Left kidney (tissue), 1 donor: ENCODE measurements at regions not wholly inside any gene's neighbourhood (a gene's known extent, or its start where the extent isn't known, plus 50 kb on each side); places are given as distances from the start of the nearest gene placed in this dataset.
"Not testable (repeated sequence)": the region's sequence is repeated elsewhere in the genome, so short reads cannot be mapped to it uniquely, and the experiment has no call there.

Experiments used
- DNase-seq: peaks from one replicate; pipeline ENCODE4 v3.0.0-alpha.2; 2013

DNA sequence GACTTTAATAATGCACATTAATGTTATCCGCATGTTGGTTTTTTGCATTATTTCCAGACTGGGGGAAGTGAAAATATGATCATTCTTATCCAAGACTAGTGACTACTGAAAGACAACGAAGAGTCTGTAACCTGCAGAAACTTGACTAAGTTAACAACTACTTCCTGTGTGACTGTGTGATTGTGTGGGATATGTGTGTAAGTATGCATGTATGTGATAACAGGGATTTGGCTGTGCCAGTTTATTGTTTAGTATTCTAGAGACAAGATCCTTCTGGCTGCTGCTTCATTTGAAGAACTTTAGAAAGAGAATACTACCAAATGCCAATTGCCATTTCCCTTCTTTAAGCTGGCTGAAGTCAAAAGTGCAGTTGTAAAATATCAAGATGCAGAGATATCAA is 375.7 kb upstream of the PRR16 start:
- DNase-seq = no peak

DNA sequence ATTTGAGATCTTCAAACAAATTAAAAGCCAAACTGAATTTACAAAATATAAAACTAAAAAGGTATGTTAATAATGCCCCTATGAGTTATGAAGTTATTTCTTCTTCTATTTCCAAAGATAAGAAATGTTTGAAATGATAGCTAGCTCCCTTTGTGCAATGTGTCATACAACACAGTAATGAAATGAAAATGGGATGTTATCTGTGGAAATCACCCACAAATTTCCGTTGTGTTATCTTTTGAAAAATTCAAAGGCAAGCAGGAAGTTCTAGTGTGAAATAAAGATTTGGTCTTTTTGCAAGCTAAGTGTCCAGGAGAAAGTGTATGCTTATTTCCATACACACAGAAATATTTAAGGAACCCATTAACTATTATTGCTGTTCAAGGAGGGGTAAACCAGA is 375.3 kb upstream of the PRR16 start:
- no peak for DNase-seq

DNA sequence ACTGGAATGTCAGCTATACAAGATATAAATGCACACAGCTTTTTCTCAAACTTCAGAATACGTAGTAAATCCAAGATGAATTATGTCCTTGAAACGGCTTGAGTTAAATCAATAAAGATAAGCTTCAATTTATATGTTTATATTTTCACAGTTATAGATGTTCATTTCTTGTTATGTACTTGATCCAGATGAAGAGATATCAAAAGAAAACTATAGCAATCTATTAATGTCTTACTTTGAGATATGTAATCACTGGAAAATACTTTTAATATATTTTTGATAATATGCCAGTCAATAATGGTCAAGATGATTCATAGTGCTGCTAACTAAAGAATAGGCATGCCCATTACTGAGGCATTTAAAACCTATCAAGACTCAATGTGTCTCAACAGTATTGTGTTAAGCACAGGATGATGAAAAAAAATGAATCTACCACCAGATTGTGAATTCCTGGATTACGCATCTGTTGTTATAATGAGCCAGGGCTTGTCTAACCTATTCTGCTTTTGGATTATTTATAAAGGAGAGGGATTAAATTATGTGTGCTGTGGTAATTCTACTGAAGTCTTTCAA is 372.6 kb upstream of the PRR16 start:
- DNase-seq = no peak

DNA sequence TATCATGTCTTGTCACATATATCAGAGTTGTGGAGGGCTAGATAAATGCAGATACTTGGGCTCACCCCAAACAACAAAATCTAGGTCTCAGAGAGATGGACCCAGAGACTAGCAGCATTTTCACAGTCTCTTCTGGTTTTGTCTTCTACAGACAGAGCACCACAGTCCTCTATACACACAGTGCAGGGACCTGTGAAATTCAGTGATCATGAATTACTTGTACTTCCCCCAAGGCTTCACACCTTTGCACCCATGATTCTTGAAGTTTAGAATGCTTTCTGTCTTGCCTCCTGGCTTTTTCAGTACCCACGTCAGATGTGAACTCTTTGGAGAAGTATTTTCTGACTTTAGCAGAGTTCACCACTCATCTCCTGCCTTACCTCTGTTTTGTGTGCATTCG is 371.5 kb upstream of the PRR16 start:
- no peak for DNase-seq

DNA sequence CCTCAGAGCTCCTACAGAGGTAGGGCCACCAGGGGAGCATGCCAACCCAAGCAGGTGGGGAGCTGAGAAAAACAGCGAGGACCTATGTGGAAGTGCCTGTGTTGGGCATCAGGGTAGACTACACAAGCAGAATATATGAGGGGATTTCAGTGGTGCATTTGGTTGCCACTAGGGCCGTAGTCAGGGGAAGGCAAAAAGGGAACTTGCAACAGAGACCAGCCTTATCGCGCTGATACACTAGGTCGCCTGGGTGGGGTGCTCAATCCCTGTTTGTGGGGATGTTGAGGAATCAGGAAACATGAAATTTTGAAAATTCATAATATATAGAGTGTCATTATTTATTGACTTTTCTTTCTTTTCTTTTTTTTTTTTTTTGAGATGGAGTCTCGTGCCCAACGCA is 370.9 kb upstream of the PRR16 start:
- DNase-seq = no peak

DNA sequence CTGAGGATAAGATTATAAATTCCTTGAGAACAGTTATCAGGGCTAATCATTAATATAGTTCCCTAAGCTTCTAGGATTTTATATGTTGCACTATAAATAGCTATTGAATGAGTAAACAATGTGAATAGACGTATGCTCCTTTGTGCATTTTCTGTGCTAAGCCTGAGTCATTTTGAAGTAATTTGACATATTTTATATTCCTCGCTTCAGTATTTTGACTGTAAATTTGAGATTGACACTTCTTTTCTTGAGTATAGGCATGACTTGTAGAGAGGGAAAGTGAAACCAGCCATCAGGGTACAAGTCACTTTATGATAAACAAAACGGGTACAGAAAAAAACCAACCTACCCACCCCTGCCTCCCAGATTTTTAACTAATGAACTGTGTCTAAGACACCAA is 367.7 kb upstream of the PRR16 start:
- DNase-seq = no peak

DNA sequence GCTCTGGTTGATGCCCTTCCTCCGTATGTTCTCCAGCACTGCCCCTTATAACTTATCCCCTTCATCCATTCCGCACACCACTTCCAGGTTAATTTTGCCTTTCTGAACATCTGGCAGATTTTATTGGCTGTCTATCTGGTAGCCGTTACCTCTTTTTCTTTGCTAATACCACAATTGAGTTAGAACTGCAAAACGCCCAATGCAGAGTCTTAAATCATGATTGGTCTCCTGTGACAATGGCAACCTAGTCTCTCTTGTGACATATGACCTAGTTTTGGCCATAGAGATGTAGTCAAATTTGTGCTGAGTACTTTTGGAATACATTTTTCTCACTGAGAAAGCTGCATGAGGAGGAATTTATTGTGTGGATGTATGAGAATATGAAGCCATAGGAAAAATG is 365.7 kb upstream of the PRR16 start:
- DNase-seq = no peak

DNA sequence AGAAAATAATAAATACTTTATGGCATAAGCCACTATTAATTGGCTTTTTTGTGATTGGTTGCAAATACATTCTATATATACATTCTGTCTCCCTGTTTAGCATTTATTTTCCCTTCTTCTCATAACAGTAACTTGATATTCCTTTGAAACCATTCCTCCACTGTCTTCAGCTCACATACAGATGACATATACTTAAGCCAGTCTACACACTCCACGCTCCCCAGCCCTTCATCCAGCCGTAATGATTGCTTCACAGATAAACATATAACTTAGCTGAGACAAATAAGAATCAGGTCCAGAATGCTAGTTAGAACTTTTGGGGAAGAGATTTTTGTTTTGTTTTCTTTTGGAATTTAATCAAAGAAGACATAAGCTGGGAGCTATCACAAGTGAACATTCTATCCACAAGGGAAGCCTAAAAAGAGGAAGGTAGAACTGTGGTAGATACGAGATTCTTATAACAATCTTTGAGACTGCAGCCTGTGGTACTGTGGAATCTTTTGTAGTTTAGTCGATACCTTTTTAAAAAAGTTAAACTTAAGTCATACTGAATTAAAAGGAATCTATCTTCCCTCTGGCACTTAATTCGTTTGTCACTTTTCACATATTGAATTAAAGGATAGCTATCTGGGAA is 365.1 kb upstream of the PRR16 start:
- DNase-seq = no peak

DNA sequence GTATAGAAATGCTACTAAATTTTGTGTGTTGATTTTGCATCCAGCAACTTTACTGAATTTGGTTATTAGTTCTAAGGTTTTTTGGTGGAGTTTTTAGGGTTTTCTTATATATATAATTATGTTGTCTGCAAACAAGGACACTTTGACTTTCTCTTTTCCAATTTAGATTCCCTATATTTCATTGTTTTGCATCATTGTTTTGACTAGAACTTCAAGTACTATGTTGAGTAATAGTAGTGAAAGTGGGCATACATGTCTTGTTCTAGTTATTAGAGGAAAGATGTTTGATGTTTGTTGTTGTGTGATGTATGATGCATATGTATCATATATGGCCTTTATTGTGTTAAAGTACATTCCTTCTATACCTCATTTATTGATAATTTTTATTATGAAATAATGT is 362.3 kb upstream of the PRR16 start:
- DNase-seq = no peak

DNA sequence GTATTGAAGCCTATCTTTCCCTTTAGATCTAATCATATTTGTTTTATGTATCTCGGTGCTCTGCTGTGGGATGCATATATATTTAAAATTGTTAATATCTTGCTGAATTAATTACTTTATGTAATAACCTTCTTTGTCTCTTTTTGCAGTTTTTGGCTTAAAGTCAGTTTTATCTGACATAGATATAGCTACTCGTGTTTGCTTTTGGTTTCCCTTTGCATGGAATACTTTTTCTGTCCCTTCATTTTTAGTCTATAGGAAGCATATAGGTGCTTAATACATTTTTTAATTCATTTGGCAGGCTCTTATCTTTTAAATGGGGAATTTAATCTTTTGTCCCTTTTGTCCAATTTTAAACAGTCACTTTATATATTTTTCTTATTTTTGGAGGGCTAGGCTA is 360.6 kb upstream of the PRR16 start:
- DNase-seq = no peak

DNA sequence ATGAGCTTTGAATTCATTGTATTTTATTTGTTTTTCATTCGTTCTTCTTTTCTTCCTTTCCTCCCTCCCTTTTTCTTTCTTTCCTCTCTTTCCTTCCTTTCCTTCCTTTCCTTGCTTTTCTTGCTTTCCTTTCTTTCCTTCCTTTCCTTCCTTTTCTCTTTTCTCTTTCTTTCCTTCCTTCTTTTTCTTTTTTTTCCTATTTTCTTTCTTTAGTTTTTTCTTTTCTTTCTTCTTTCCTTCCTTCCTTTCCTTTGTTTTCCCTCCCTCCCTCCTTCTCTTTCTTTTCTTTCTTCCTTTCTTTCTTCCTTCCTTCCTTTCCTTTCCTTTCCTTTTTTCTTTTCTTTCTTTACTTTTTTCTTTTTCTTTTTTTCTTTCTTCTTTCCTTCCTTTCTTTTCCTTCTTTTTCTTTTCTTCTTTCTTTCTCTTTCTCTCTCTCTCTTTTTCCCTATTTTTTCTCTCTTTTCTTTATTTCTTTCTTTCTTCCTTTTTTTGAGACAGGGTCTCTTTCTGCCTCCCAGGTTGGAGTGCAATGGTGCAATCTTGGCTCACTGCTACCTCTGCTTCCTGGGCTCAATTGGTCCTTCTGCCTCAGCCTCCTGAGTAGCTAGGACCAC is 357.1 kb upstream of the PRR16 start:
- DNase-seq = no peak

DNA sequence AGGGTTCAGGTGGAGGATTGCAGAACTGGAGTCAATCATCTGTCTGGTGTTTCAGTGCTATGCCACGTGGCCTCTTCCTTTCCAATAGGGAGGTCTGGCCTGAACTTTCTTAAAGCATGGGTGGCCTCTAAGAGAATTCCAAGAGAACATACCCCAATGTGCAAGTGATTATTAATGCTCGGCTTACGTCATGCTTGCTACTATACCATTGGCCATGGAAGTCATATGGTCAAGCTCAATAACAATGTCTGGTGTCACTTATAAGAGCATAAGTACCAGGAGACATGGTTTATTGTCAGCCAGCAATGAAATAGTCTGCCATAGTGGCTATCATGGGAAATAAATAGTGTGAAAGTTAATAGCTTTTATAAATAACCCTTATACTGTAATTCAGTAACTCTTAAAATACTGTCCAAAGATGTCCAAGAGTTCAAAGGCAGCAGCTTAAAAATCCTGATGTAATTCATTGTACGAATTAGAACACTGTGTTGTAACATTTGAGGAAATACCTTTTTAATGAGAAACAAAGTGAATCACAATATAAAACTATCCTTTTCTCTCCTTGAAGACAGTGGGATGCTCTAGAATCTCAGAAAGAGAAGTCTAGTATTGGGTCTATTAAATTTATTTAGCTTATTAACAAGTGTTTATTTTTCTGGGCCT is 355.4 kb upstream of the PRR16 start:
- DNase-seq = no peak

DNA sequence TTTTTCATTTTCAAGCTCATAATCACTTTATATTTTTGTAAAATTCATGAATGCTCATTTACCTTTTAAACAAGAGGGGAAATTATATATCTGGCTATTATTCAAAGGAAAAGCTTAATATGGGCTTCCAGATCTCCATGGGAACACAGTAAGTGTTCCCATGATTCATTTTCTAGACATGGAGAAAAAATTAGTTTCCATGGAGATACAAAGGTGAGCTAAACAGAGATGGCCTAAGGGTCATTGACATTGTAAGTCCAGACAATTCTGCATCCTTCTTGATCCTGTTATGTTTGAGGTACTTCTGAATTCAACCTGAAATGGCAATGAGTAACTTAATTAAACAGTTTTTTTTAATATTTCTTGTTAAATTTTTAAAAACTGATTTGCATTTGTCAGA is 341.4 kb upstream of the PRR16 start:
- no peak for DNase-seq

DNA sequence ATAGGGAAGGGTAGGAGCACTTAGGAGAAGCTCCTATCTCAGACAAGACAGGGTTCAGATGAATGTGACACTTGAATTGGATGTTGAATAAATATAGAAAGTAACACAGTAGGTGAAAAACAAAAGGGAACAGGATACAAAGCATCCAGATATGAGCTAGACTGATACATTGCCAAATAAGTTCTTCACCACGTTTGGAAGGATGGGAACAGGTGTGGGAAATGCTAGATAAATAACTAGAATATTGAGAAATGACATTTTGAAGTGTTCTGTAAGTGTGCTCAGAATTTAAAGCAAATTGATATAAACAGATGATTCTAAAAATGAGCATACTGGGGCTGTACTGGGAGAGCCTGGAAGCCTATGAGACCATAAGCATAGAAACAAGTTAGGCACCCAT is 340.1 kb upstream of the PRR16 start:
- DNase-seq = no peak

DNA sequence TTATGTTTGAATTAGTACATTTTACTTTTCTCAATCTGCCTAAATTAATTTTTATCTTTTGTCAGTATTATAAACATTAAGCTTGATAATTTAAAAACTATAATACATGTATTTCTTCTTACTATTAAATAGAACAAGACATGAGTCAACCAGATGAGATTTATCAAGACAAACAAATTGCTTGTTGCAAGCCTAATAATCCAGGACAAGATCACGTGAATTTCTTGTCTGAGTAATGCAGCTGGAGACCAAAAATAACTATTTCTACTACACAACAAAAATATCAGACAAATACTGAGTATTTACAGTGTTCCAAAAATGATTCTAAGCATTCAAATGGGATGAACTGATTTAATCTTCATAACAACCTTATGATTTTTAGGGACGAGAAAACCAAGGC is 339.1 kb upstream of the PRR16 start:
- no peak for DNase-seq

DNA sequence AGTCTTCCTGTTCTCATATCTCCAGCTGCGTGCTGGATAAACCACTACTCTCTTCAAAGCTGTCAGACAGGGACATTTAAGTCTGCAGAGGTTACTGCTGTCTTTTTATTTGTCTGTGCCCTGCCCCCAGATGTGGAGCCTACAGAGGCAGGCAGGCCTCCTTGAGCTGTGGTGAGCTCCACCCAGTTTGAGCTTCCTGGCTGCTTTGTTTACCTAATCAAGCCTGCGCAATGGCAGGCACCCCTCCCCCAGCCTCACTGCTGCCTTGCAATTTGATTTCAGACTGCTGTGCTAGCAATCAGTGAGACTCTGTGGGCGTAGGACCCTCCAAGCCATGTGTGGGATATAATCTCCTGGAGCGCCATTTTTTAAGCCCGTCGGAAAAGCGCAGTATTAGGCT is 331.8 kb upstream of the PRR16 start:
- DNase-seq = not testable (repeated sequence)

DNA sequence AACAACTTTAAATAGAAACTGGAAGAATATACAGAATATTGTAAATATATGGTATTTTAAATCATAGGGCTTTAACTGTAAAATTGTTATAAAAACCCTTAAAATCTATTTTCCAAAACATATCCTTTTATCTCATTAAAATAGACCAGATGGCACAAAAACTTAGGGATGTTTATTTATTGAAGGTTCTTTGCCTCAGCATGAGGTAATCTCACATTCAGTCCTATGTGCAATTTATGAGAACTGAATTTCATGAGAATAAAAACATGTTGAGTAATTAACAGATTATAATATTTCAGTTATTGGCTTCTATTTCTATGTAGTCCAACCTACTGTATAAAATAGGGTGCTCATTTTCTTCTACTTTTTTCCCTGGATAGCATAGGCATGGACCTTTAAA is 329.2 kb upstream of the PRR16 start:
- no peak for DNase-seq

DNA sequence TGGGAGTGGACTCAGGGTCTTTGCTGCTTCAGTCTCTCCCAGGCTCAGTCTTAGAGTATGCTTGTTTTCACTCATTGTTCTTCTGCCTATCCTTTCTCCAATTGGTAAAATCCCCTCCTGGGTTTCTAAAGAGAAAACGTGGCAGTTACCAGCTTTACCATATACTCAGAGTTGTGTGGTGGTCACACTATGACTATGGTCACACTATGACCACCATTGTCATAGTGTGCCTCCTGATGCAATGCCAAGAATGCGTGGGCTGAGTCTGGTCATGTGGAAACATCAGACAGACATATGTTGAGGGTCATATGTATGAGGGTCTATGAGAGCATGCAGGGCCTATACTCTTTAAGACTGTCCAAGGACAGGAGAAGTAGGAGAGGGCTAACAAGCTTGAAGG is 326.5 kb upstream of the PRR16 start:
- DNase-seq = no peak

DNA sequence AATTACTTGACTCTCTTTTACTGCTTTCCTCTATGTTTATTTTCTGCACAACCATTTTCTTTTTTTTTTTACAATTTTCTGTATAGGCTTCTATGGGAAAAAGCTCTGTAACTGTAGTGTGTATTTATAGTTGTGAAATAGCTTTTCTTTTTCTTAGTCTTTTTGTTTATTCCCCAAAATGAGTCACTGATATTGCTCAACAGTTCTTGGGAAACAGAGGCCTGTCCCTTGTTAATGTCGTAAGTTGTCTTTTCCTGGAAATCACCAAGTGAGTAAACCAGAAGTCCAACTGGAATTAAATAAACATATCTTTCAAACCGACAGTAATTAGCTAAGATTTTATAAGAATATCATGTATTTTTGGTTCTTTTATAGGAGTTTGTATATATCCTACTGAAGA is 325.1 kb upstream of the PRR16 start:
- DNase-seq = no peak

DNA sequence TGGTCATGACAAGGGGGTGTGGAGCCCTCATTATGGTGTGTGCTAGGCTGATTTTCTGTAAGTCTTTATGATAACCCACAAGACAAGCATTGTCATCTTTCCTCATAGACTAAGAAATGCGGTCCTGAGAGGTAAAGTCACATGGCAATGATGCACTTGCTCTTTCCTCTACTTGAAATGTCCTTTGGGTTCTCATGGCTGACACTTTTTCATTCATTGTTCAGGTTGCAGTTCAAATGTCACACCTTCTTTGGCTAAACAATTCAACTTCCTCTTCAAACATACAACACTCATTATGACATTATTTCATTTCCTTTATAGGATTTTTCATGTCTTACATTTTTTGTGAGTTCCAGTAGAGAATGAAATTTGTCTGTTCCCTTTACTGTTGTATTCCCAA is 323.6 kb upstream of the PRR16 start:
- DNase-seq = no peak

DNA sequence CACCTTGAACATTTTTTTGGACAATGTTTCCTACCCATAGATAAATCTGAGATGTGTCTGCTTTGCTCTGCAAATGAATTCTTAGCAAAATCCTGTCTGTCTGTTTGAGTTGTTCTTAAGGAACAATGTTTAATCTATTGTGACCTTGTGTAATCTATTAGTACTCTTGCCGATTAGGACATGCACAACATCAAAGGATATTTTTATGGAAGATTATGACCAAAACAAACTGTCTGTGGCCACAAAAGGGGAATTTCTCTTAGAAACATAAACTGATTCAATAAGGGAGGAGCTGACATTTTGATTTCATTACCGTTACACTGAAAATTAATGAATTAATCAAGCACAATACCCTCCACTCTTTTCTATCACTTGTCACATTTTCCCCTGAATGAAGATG is 323.0 kb upstream of the PRR16 start:
- no peak for DNase-seq

DNA sequence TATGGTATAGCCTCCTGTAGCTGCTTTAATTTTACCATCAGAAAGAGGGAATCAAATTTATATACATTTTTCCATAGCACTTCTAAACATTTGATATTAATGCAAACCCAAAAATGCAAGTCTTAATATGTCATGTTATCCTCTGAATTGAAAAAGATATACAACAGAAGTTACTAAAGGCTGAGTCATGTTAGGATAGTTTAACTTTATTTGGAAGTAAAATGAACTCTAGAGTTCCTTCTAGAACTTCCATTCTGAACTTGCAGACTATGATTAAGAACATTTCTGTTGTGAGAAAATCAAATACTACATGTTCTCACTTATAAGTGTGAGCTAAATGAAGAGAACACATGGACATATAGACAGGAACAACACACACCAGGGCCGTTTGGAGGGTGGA is 317.3 kb upstream of the PRR16 start:
- DNase-seq = no peak

DNA sequence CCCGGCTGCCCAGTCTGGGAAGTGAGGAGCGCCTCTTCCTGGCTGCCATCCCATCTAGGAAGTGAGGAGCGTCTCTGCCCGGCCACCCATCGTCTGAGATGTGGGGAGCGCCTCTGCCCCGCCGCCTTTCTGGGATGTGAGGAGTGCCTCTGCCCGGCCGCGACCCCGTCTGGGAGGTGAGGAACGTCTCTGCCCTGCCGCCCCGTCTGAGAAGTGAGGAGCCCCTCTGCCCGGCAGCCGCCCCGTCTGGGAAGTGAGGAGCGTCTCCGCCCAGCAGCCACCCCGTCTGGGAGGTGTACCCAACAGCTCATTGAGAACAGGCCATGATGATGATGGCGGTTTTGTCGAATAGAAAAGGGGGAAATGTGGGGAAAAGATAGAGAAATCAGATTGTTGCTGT is 316.2 kb upstream of the PRR16 start:
- DNase-seq = not testable (repeated sequence)

DNA sequence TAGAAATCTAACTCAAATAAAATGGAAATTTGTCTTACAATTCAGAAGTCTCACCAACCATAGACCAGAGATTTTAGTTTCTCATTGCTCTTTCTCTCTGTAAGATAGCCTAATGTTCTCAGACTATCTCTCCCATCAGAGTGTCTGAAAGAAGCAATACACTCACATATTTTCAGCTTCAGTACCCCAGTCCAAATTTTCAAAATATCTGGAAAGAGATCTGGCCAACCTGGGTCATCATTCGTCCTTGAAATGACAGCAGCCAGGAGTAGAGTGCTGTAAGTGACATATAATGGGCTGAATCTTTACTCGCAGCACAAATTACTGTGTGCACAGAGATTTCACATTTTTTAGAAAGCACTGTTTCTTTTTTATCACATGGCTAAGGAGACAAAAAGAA is 313.3 kb upstream of the PRR16 start:
- DNase-seq = no peak
